ENCODE measurements at regions not wholly inside any gene's neighbourhood (a gene's known extent, or its start where the extent isn't known, plus 50 kb on each side); places are given as distances from the start of the nearest gene placed in this dataset.

- intact Hi-C loops (cut with micrococcal nuclease; ENCODE audit: unreplicated experiment), result no loop called here
- DNase-seq (ENCODE audit: low read depth, low spot score), result no peak
- H3K9ac ChIP-seq (ENCODE audit: control insufficient read depth, insufficient read depth, low read length), result no peak overlapping the region
- H3K27ac ChIP-seq (ENCODE audit: control insufficient read depth, insufficient read depth), result no peak overlapping the region
- ChIA-PET POLR2A (no interaction called here), CTCF (no interaction called here), SMC1A (ENCODE audit: uncharacterized antibody, unreplicated experiment) (no interaction called here), RAD21 (ENCODE audit: unreplicated experiment) (no interaction called here)
- H3K4me1 ChIP-seq (ENCODE audit: control insufficient read depth, insufficient read depth, low read length), result no peaks in the 10 kb centered on the region
- H4K20me1 ChIP-seq (ENCODE audit: control insufficient read depth, insufficient read depth), result no peaks in the 10 kb centered on the region
- no peak for FAIRE-seq
- no peaks in the 10 kb centered on the region for H3K79me2 ChIP-seq (ENCODE audit: control insufficient read depth, insufficient read depth, low read length)
- H3K4me2 ChIP-seq (ENCODE audit: control insufficient read depth, insufficient read depth), result no peak overlapping the region
- no peak overlapping the region for H2AFZ ChIP-seq (ENCODE audit: control insufficient read depth, low read depth, low read length)
- H3K4me3 ChIP-seq, result no peak overlapping the region
- no peaks in the 10 kb centered on the region for H3K36me3 ChIP-seq (ENCODE audit: control insufficient read depth in 2 of 2, insufficient read depth in 2 of 2, low read length in 1 of 2)
- ATAC-seq, result no peak
- H3K27me3 ChIP-seq (replicated peaks in 1 of 2; ENCODE audit: control insufficient read depth in 2 of 2, insufficient read depth in 2 of 2, low read length in 1 of 2), result no peaks in the 10 kb centered on the region
- TF ChIP-seq NRF1 (conservative IDR thresholded peaks at IDR 0.05; ENCODE audit: low read depth, low read length) (no peak), SMAD1 (IDR thresholded peaks at IDR 0.05; ENCODE audit: low read depth, partially characterized antibody) (no peak)
- TF ChIP-seq, protein P1, sequence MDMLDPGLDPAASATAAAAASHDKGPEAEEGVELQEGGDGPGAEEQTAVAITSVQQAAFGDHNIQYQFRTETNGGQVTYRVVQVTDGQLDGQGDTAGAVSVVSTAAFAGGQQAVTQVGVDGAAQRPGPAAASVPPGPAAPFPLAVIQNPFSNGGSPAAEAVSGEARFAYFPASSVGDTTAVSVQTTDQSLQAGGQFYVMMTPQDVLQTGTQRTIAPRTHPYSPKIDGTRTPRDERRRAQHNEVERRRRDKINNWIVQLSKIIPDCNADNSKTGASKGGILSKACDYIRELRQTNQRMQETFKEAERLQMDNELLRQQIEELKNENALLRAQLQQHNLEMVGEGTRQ (IDR thresholded peaks at IDR 0.05; ENCODE audit: borderline replicate concordance, low read depth, low read length), result no peak
- H3K9me3 ChIP-seq (replicated peaks; ENCODE audit: control insufficient read depth, insufficient read depth, low read length), result no peaks in the 10 kb centered on the region
- in situ Hi-C loops (cut with MboI), result no loop called here
- BruUV-seq (replicated peaks), result no TSS peak
- 7% methylated on average over 4 of the region's 4 CpGs for WGBS (ENCODE audit: insufficient coverage, insufficient replicate concordance, low lambda C conversion rate, missing lambda C conversion rate)
These were observed 89.0 kb upstream of the GRIA4 start for GRCh38 chr11:105520706-105521345.

- SMC1A ChIA-PET (ENCODE audit: uncharacterized antibody, unreplicated experiment), result no interaction called here
- Histone ChIP-seq H3K4me2 (ENCODE audit: control insufficient read depth, insufficient read depth) (no peak overlapping the region), H3K79me2 (ENCODE audit: control insufficient read depth, insufficient read depth, low read length) (no peaks in the 10 kb centered on the region), H3K9me3 (replicated peaks; ENCODE audit: control insufficient read depth, insufficient read depth, low read length) (no peaks in the 10 kb centered on the region), H3K27me3 (replicated peaks in 1 of 2; ENCODE audit: control insufficient read depth in 2 of 2, insufficient read depth in 2 of 2, low read length in 1 of 2) (no peaks in the 10 kb centered on the region), H3K9ac (ENCODE audit: control insufficient read depth, insufficient read depth, low read length) (no peak overlapping the region), H3K4me3 (no peak overlapping the region), H3K4me1 (ENCODE audit: control insufficient read depth, insufficient read depth, low read length) (no peaks in the 10 kb centered on the region), H3K27ac (ENCODE audit: control insufficient read depth, insufficient read depth) (no peak overlapping the region), H2AFZ (ENCODE audit: control insufficient read depth, low read depth, low read length) (no peak overlapping the region), H3K36me3 (ENCODE audit: control insufficient read depth in 2 of 2, insufficient read depth in 2 of 2, low read length in 1 of 2) (no peaks in the 10 kb centered on the region), H4K20me1 (ENCODE audit: control insufficient read depth, insufficient read depth) (no peaks in the 10 kb centered on the region)
- BruUV-seq (replicated peaks), result no TSS peak
- DNase-seq (ENCODE audit: low read depth, low spot score) (no peak), FAIRE-seq (no peak), ATAC-seq (no peak)
- WGBS (ENCODE audit: insufficient coverage, insufficient replicate concordance, low lambda C conversion rate, missing lambda C conversion rate), result 0% methylated on average over 4 of the region's 5 CpGs
- intact Hi-C loops (cut with micrococcal nuclease; ENCODE audit: unreplicated experiment), result no loop called here
- CTCF ChIA-PET, result interaction anchor here (0.6 kb wide), 1 partner anchor 91 kb away, joined by 3 read pairs; no protein-coding TSS in a partner anchor
- in situ Hi-C loops (cut with MboI), result no loop called here
- RAD21 ChIA-PET (ENCODE audit: unreplicated experiment), result no interaction called here
- POLR2A ChIA-PET, result no interaction called here
- TF ChIP-seq, protein P2, sequence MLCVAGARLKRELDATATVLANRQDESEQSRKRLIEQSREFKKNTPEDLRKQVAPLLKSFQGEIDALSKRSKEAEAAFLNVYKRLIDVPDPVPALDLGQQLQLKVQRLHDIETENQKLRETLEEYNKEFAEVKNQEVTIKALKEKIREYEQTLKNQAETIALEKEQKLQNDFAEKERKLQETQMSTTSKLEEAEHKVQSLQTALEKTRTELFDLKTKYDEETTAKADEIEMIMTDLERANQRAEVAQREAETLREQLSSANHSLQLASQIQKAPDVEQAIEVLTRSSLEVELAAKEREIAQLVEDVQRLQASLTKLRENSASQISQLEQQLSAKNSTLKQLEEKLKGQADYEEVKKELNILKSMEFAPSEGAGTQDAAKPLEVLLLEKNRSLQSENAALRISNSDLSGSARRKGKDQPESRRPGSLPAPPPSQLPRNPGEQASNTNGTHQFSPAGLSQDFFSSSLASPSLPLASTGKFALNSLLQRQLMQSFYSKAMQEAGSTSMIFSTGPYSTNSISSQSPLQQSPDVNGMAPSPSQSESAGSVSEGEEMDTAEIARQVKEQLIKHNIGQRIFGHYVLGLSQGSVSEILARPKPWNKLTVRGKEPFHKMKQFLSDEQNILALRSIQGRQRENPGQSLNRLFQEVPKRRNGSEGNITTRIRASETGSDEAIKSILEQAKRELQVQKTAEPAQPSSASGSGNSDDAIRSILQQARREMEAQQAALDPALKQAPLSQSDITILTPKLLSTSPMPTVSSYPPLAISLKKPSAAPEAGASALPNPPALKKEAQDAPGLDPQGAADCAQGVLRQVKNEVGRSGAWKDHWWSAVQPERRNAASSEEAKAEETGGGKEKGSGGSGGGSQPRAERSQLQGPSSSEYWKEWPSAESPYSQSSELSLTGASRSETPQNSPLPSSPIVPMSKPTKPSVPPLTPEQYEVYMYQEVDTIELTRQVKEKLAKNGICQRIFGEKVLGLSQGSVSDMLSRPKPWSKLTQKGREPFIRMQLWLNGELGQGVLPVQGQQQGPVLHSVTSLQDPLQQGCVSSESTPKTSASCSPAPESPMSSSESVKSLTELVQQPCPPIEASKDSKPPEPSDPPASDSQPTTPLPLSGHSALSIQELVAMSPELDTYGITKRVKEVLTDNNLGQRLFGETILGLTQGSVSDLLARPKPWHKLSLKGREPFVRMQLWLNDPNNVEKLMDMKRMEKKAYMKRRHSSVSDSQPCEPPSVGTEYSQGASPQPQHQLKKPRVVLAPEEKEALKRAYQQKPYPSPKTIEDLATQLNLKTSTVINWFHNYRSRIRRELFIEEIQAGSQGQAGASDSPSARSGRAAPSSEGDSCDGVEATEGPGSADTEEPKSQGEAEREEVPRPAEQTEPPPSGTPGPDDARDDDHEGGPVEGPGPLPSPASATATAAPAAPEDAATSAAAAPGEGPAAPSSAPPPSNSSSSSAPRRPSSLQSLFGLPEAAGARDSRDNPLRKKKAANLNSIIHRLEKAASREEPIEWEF (IDR thresholded peaks at IDR 0.05; ENCODE audit: insufficient replicate concordance, low read depth, low read length), result no peak
- TF ChIP-seq, protein P3, sequence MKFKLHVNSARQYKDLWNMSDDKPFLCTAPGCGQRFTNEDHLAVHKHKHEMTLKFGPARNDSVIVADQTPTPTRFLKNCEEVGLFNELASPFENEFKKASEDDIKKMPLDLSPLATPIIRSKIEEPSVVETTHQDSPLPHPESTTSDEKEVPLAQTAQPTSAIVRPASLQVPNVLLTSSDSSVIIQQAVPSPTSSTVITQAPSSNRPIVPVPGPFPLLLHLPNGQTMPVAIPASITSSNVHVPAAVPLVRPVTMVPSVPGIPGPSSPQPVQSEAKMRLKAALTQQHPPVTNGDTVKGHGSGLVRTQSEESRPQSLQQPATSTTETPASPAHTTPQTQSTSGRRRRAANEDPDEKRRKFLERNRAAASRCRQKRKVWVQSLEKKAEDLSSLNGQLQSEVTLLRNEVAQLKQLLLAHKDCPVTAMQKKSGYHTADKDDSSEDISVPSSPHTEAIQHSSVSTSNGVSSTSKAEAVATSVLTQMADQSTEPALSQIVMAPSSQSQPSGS (IDR thresholded peaks at IDR 0.05; ENCODE audit: low read length), result no peak
- no peak for TF ChIP-seq SIX5 (IDR thresholded peaks at IDR 0.05; ENCODE audit: low read depth, low read length, severe bottlenecking)
- TF ChIP-seq FOS (IDR thresholded peaks at IDR 0.05; ENCODE audit: borderline replicate concordance, extremely low read depth, insufficient read length), result no peak
- no peak for TF ChIP-seq CHD4 (IDR thresholded peaks at IDR 0.05)
- no peak for TF ChIP-seq RUNX3 (IDR thresholded peaks at IDR 0.05; ENCODE audit: low read length)
These were observed 102.2 kb upstream of the GRIA4 start for GRCh38 chr11:105507496-105508254.

All from GM12878 (cell line).